Gastroesophageal sphincter (tissue), 3 donors: ENCODE measurements at regions not wholly inside any gene's neighbourhood (a gene's known extent, or its start where the extent isn't known, plus 50 kb on each side); places are given as distances from the start of the nearest gene placed in this dataset.

Experiments
- CTCF ChIP-seq, 4 experiments: fragments of 200-600 bp in 2 of 4; fragments of 450-650 bp in 2 of 4; sonication (generic) in 1 of 4; IDR thresholded peaks; one replicate each; pipeline ENCODE4 v1.5.1; 2017 to 2019; ENCODE audit warnings: antibody characterized with exemption in 4 of 4, mild to moderate bottlenecking in 2 of 4, moderate library complexity in 2 of 4
- EP300 ChIP-seq: sonication (generic); formaldehyde crosslinking; IDR thresholded peaks from one replicate; pipeline ENCODE4 v1.6.1; 2017; ENCODE audit warnings: antibody characterized with exemption, mild to moderate bottlenecking
- POLR2A ChIP-seq, 2 donors: fragments of 450-650 bp; IDR thresholded peaks; one replicate each; pipeline ENCODE4 v1.6.1; 2017; ENCODE audit warnings: antibody characterized with exemption in 2 of 2, mild to moderate bottlenecking in 2 of 2, moderate library complexity in 1 of 2
- POLR2AphosphoS5 ChIP-seq: sonication (generic); formaldehyde crosslinking; IDR thresholded peaks from one replicate; pipeline ENCODE4 v1.6.1; 2017; ENCODE audit warnings: antibody characterized with exemption

DNA sequence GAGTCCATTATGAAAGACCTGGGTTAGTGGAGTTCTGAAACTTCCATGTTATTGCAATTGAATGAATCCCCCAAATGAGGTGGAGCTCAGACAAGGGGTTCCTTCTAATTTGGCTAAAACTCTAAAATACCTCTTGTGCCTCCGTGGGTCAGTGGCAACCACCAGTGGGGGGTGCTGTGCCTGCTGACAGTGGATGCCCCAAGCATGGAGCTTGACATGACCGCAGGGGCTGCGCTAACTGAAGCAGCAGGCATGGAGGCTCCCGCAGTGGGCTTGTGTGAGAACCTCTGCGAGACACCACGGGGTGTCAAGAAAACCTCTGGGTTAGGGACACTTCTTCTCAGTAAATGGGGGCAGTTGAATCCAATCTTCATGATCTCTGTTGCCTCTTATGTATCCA lies 200.5 kb downstream of the DRD1 start:
- TF ChIP-seq CTCF (IDR thresholded peaks at IDR 0.05) (no peak), POLR2A (IDR thresholded peaks at IDR 0.05) (no peak), POLR2AphosphoS5 (no peak), EP300 (no peak)
